Astrocyte (in vitro differentiated cells and primary cell): ENCODE measurements at regions not wholly inside any gene's neighbourhood (a gene's known extent, or its start where the extent isn't known, plus 50 kb on each side); places are given as distances from the start of the nearest gene placed in this dataset.

Experiments used
- DNase-seq: peaks from one replicate; pipeline ENCODE4 v3.0.0-alpha.2; 2010; ENCODE audit warnings: low read depth
- FAIRE-seq: peaks from 2 replicates; lab custom pipeline; 2011; peaks lifted over from hg19 to GRCh38; lab: Jason Lieb, UNC
- H2AFZ ChIP-seq: 2 replicates; pipeline ENCODE4 v1.6.0; 2012; ENCODE audit warnings: low read depth, low read length, inconsistent platforms
- H3K27ac ChIP-seq: 2 replicates; pipeline ENCODE4 v1.5.1; 2011; ENCODE audit warnings: low read depth, low read length, inconsistent platforms
- H3K27me3 ChIP-seq: 2 replicates; pipeline ENCODE4 v1.6.0; 2011; ENCODE audit warnings: low read length, inconsistent platforms; ENCODE audit not compliant: insufficient read depth
- H3K36me3 ChIP-seq: 2 replicates; pipeline ENCODE4 v1.5.1; 2011; ENCODE audit warnings: low read length, inconsistent platforms; ENCODE audit not compliant: insufficient read depth
- H3K4me1 ChIP-seq: 2 replicates; pipeline ENCODE4 v1.5.1; 2011; ENCODE audit warnings: low read length, inconsistent platforms; ENCODE audit not compliant: insufficient read depth
- H3K4me2 ChIP-seq: 2 replicates; pipeline ENCODE4 v1.6.0; 2012; ENCODE audit warnings: low read length, inconsistent platforms
- H3K4me3 ChIP-seq: 2 replicates; pipeline ENCODE4 v1.5.1; 2011; ENCODE audit warnings: low read depth, mild to moderate bottlenecking, low read length, inconsistent platforms; ENCODE audit not compliant: insufficient read depth
- H3K79me2 ChIP-seq: 2 replicates; pipeline ENCODE4 v1.6.0; 2012; ENCODE audit warnings: mild to moderate bottlenecking, low read length, inconsistent platforms; ENCODE audit not compliant: insufficient read depth
- H3K9ac ChIP-seq: 2 replicates; pipeline ENCODE4 v1.6.0; 2012; ENCODE audit warnings: mild to moderate bottlenecking, low read length, inconsistent platforms
- H3K9me3 ChIP-seq: 2 replicates; pipeline ENCODE4 v1.5.1; 2012; ENCODE audit warnings: low read depth, mild to moderate bottlenecking, low read length, inconsistent platforms; ENCODE audit not compliant: insufficient read depth
- H4K20me1 ChIP-seq: 2 replicates; pipeline ENCODE4 v1.6.0; 2012; ENCODE audit warnings: low read length, inconsistent platforms; ENCODE audit not compliant: insufficient read depth
- H3K27ac Mint-ChIP-seq: one replicate; pipeline ENCODE4 v1.8.0; 2021; ENCODE audit warnings: mild to moderate bottlenecking, mixed read lengths; ENCODE audit not compliant: unreplicated experiment
- H3K27me3 Mint-ChIP-seq: one replicate; pipeline ENCODE4 v1.8.0; 2021; ENCODE audit warnings: low read depth, mixed read lengths; ENCODE audit not compliant: unreplicated experiment
- H3K36me3 Mint-ChIP-seq: one replicate; pipeline ENCODE4 v1.8.0; 2021; ENCODE audit warnings: low read depth, mixed read lengths; ENCODE audit not compliant: unreplicated experiment
- H3K4me1 Mint-ChIP-seq: one replicate; pipeline ENCODE4 v1.8.0; 2021; ENCODE audit warnings: low read depth, mixed read lengths; ENCODE audit not compliant: unreplicated experiment
- H3K4me3 Mint-ChIP-seq: one replicate; pipeline ENCODE4 v1.8.0; 2021; ENCODE audit warnings: mild to moderate bottlenecking, moderate library complexity, mixed read lengths; ENCODE audit not compliant: unreplicated experiment
- H3K9me3 Mint-ChIP-seq: one replicate; pipeline ENCODE4 v1.8.0; 2021; ENCODE audit warnings: mild to moderate bottlenecking, mixed read lengths; ENCODE audit not compliant: unreplicated experiment
- EZH2 ChIP-seq: IDR thresholded peaks from 2 replicates; pipeline ENCODE4 v1.6.1; 2012; ENCODE audit warnings: mild to moderate bottlenecking, low read length, inconsistent platforms; ENCODE audit not compliant: insufficient read depth
- TF ChIP-seq, protein P1 (sequence below): IDR thresholded peaks from 2 replicates; pipeline ENCODE4 v1.5.1; 2011; ENCODE audit warnings: low read depth, mild to moderate bottlenecking, inconsistent platforms, low read length, moderate library complexity; ENCODE audit not compliant: insufficient read depth

DNA sequence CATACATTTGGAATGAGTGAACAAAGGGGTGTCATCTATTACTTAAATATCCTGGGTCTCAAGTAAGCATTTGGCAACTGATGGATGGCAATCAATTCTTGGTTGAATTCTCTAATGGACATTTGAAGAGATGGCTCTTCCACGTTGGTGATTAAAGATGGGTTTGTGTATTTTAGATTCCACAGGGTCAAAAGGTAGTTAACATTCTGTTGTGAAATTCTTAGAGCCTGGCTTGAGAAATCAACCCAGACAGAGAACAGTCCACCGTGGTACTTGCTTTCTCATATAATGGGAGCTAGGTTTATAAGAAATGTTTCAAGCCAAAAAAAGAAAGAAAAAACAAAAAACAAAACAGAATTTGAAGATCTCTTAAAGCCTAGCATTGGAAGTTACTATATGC, 355.9 kb upstream of the PITX2 start:
- no peaks in the 10 kb centered on the region for H3K27me3 Mint-ChIP-seq
- H3K4me1 Mint-ChIP-seq = no peaks in the 10 kb centered on the region
- Histone ChIP-seq H3K79me2 (no peaks in the 10 kb centered on the region), H3K36me3 (no peaks in the 10 kb centered on the region), H4K20me1 (no peaks in the 10 kb centered on the region), H3K4me1 (no peaks in the 10 kb centered on the region), H3K9me3 (no peaks in the 10 kb centered on the region), H3K27me3 (no peaks in the 10 kb centered on the region), H2AFZ (no peak overlapping the region), H3K4me2 (no peak overlapping the region), H3K4me3 (no peak overlapping the region), H3K27ac (no peak overlapping the region), H3K9ac (no peak overlapping the region)
- H3K36me3 Mint-ChIP-seq = no peaks in the 10 kb centered on the region
- no peaks in the 10 kb centered on the region for H3K9me3 Mint-ChIP-seq
- FAIRE-seq = no peak
- no peak overlapping the region for H3K4me3 Mint-ChIP-seq
- TF ChIP-seq EZH2 = no peak
- TF ChIP-seq, protein P1, sequence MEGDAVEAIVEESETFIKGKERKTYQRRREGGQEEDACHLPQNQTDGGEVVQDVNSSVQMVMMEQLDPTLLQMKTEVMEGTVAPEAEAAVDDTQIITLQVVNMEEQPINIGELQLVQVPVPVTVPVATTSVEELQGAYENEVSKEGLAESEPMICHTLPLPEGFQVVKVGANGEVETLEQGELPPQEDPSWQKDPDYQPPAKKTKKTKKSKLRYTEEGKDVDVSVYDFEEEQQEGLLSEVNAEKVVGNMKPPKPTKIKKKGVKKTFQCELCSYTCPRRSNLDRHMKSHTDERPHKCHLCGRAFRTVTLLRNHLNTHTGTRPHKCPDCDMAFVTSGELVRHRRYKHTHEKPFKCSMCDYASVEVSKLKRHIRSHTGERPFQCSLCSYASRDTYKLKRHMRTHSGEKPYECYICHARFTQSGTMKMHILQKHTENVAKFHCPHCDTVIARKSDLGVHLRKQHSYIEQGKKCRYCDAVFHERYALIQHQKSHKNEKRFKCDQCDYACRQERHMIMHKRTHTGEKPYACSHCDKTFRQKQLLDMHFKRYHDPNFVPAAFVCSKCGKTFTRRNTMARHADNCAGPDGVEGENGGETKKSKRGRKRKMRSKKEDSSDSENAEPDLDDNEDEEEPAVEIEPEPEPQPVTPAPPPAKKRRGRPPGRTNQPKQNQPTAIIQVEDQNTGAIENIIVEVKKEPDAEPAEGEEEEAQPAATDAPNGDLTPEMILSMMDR = no peak
- DNase-seq = no peak
- H3K27ac Mint-ChIP-seq = no peak overlapping the region

DNA sequence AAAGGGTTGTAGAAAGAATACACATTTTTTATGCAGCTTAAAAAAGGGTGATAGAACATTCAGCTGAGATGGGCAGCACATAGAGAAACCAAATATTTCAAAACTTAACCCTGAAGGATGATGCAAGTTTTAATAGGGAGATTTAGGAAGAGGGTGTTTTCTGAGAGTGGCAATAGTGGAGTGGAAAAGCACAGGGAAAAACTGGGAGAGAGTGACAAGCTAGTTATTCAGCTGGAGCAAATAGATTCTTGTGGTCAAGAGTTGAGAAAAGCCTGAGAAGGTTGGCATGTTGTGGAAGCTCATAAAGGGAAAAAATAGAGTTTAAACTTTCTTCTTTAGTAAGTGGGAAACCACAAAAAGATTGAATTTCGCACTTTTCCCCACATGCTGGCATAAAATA, 359.6 kb upstream of the PITX2 start:
- no peak overlapping the region for H3K27ac ChIP-seq
- H3K9me3 ChIP-seq = no peaks in the 10 kb centered on the region
- FAIRE-seq (no peak), DNase-seq (peak; percentile 8)
- H3K9ac ChIP-seq = no peak overlapping the region
- H3K4me3 ChIP-seq = no peak overlapping the region
- no peaks in the 10 kb centered on the region for H3K36me3 Mint-ChIP-seq
- H3K79me2 ChIP-seq = no peaks in the 10 kb centered on the region
- no peaks in the 10 kb centered on the region for H3K36me3 ChIP-seq
- no peaks in the 10 kb centered on the region for H3K9me3 Mint-ChIP-seq
- H3K27me3 ChIP-seq = no peaks in the 10 kb centered on the region
- no peak overlapping the region for H2AFZ ChIP-seq
- no peaks in the 10 kb centered on the region for H3K4me1 ChIP-seq
- H3K4me3 Mint-ChIP-seq = no peak overlapping the region
- TF ChIP-seq, protein P1 = no peak
- no peak for TF ChIP-seq EZH2
- H3K4me1 Mint-ChIP-seq = no peaks in the 10 kb centered on the region
- H4K20me1 ChIP-seq = no peaks in the 10 kb centered on the region
- no peaks in the 10 kb centered on the region for H3K27me3 Mint-ChIP-seq
- no peak overlapping the region for H3K4me2 ChIP-seq
- H3K27ac Mint-ChIP-seq = no peak overlapping the region

DNA sequence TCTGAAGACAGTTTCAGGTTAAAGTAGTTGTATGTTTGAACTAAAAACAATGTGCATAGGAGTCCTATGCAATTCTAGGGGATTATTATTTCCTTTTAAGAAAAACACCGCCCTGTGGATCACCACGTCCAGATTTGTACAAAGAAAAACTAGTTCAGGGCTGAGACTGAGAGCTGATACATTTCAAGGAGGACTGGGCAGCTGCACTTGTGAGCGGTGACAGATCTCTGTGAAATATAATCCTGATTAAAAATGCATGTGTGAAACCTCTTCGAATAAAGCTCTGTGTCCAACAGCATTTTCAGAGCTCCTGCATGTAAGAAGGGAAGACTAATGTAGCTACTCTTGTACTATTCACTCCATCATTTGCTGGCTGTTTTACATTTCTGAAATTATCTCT, 365.8 kb upstream of the PITX2 start:
- no peak overlapping the region for H2AFZ ChIP-seq
- H3K9me3 ChIP-seq = no peaks in the 10 kb centered on the region
- H3K27me3 ChIP-seq = no peaks in the 10 kb centered on the region
- Mint-ChIP-seq H3K36me3 (no peaks in the 10 kb centered on the region), H3K27me3 (no peaks in the 10 kb centered on the region), H3K27ac (no peak overlapping the region), H3K9me3 (no peaks in the 10 kb centered on the region), H3K4me1 (peaks cover 4% of the 10 kb centered on the region), H3K4me3 (no peak overlapping the region)
- no peak overlapping the region for H3K4me2 ChIP-seq
- no peak overlapping the region for H3K27ac ChIP-seq
- H3K4me1 ChIP-seq = no peaks in the 10 kb centered on the region
- H4K20me1 ChIP-seq = no peaks in the 10 kb centered on the region
- no peak for TF ChIP-seq EZH2
- TF ChIP-seq, protein P1 = no peak
- H3K79me2 ChIP-seq = no peaks in the 10 kb centered on the region
- no peak overlapping the region for H3K4me3 ChIP-seq
- H3K9ac ChIP-seq = no peak overlapping the region
- DNase-seq (no peak), FAIRE-seq (no peak)
- H3K36me3 ChIP-seq = no peaks in the 10 kb centered on the region
